ENCODE measurements at regions not wholly inside any gene's neighbourhood (a gene's known extent, or its start where the extent isn't known, plus 50 kb on each side); places are given as distances from the start of the nearest gene placed in this dataset.

GRCh38 chr1:157238585-157238984, 100.4 kb upstream of the ETV3 start:
- Histone ChIP-seq H3K4me3 (no peak overlapping the region), H3K9me3 (no peaks in the 10 kb centered on the region), H3K27ac (no peak overlapping the region), H3K27me3 (replicated peaks; ENCODE audit: insufficient read depth) (no peaks in the 10 kb centered on the region), H3K36me3 (no peaks in the 10 kb centered on the region), H3K4me1 (ENCODE audit: control insufficient read depth in 1 of 2, low read depth in 2 of 2) (no peaks in the 10 kb centered on the region)
- ATAC-seq (ENCODE audit: insufficient number of reproducible peaks, low FRiP score, low read depth) (no peak), DNase-seq (ENCODE audit: low spot score) (no peak)
- no peak for TF ChIP-seq CTCF (IDR thresholded peaks at IDR 0.05)

GRCh38 chr1:157237981-157238380, 99.8 kb upstream of the ETV3 start:
- H3K27ac ChIP-seq, result no peak overlapping the region
- no peaks in the 10 kb centered on the region for H3K27me3 ChIP-seq (replicated peaks; ENCODE audit: insufficient read depth)
- DNase-seq (ENCODE audit: low spot score), result no peak
- TF ChIP-seq CTCF (IDR thresholded peaks at IDR 0.05), result no peak
- no peaks in the 10 kb centered on the region for H3K9me3 ChIP-seq
- H3K4me1 ChIP-seq (ENCODE audit: control insufficient read depth in 1 of 2, low read depth in 2 of 2), result no peaks in the 10 kb centered on the region
- no peak overlapping the region for H3K4me3 ChIP-seq
- no peak for ATAC-seq (ENCODE audit: insufficient number of reproducible peaks, low FRiP score, low read depth)
- no peaks in the 10 kb centered on the region for H3K36me3 ChIP-seq

GRCh38 chr1:157237522-157237921, 99.3 kb upstream of the ETV3 start:
- no peak for ATAC-seq (ENCODE audit: insufficient number of reproducible peaks, low FRiP score, low read depth)
- H3K27me3 ChIP-seq (replicated peaks; ENCODE audit: insufficient read depth), result no peaks in the 10 kb centered on the region
- H3K36me3 ChIP-seq, result no peaks in the 10 kb centered on the region
- no peak for DNase-seq (ENCODE audit: low spot score)
- H3K4me3 ChIP-seq, result no peak overlapping the region
- TF ChIP-seq CTCF (IDR thresholded peaks at IDR 0.05), result no peak
- no peak overlapping the region for H3K27ac ChIP-seq
- H3K9me3 ChIP-seq, result no peaks in the 10 kb centered on the region
- H3K4me1 ChIP-seq (ENCODE audit: control insufficient read depth in 1 of 2, low read depth in 2 of 2), result no peaks in the 10 kb centered on the region

- no peaks in the 10 kb centered on the region for H3K9me3 ChIP-seq
- H3K27me3 ChIP-seq (replicated peaks; ENCODE audit: insufficient read depth), result no peaks in the 10 kb centered on the region
- no peaks in the 10 kb centered on the region for H3K36me3 ChIP-seq
- no peak overlapping the region for H3K4me3 ChIP-seq
- DNase-seq (ENCODE audit: low spot score) (no peak), ATAC-seq (ENCODE audit: insufficient number of reproducible peaks, low FRiP score, low read depth) (no peak)
- no peak overlapping the region for H3K27ac ChIP-seq
- no peaks in the 10 kb centered on the region for H3K4me1 ChIP-seq (ENCODE audit: control insufficient read depth in 1 of 2, low read depth in 2 of 2)
- no peak for TF ChIP-seq CTCF (IDR thresholded peaks at IDR 0.05)
Measured at GRCh38 chr1:157236072-157236471, 97.9 kb upstream of the ETV3 start.

GRCh38 chr1:157235307-157235706, 97.1 kb upstream of the ETV3 start:
- no peaks in the 10 kb centered on the region for H3K27me3 ChIP-seq (replicated peaks; ENCODE audit: insufficient read depth)
- DNase-seq (ENCODE audit: low spot score), result no peak
- no peak for ATAC-seq (ENCODE audit: insufficient number of reproducible peaks, low FRiP score, low read depth)
- no peak overlapping the region for H3K4me3 ChIP-seq
- H3K36me3 ChIP-seq, result no peaks in the 10 kb centered on the region
- no peak for TF ChIP-seq CTCF (IDR thresholded peaks at IDR 0.05)
- no peaks in the 10 kb centered on the region for H3K4me1 ChIP-seq (ENCODE audit: control insufficient read depth in 1 of 2, low read depth in 2 of 2)
- H3K27ac ChIP-seq, result no peak overlapping the region
- H3K9me3 ChIP-seq, result no peaks in the 10 kb centered on the region

Measured in thoracic aorta (tissue), 2 donors.